ENCODE measurements at regions not wholly inside any gene's neighbourhood (a gene's known extent, or its start where the extent isn't known, plus 50 kb on each side); places are given as distances from the start of the nearest gene placed in this dataset.

- no peak for TF ChIP-seq CTCF (IDR thresholded peaks at IDR 0.05)
- no peak for TF ChIP-seq POLR2A (IDR thresholded peaks at IDR 0.05)
Observed at GRCh38 chr4:106478152-106478551, 109.6 kb upstream of the GIMD1 start.
